MCF 10A (cell line): ENCODE measurements at regions not wholly inside any gene's neighbourhood (a gene's known extent, or its start where the extent isn't known, plus 50 kb on each side); places are given as distances from the start of the nearest gene placed in this dataset.

Experiments used
- BruUV-seq: library from RNA; stranded (reverse); fragments of 400-500 nt; replicated peaks from 2 replicates; lab custom pipeline; 2021; lab: Mats Ljungman, UMichigan
- CTCF ChIA-PET: fragments of 300-600 bp; sonication (Branson Sonifier 250); formaldehyde crosslinking; extraction: SDS; loops from one replicate; lab custom pipeline; 2021; ENCODE audit warnings: antibody characterized with exemption, inconsistent platforms; lab: Yijun Ruan, JAX
- POLR2A ChIA-PET: fragments of 300-600, 350-650 bp; sonication (Branson Sonifier 250); formaldehyde crosslinking; extraction: SDS; loops from one replicate; lab custom pipeline; 2020; ENCODE audit warnings: antibody characterized with exemption, inconsistent platforms; lab: Yijun Ruan, JAX
- DNase-seq: peaks from one replicate; pipeline ENCODE4 v3.0.0-alpha.2; 2018; ENCODE audit not compliant: unreplicated experiment
- H3K27ac Mint-ChIP-seq: one replicate; pipeline ENCODE4 v1.8.0; 2022; ENCODE audit warnings: mild to moderate bottlenecking, low read depth, mixed read lengths; ENCODE audit not compliant: unreplicated experiment
- H3K27me3 Mint-ChIP-seq: one replicate; pipeline ENCODE4 v1.8.0; 2022; ENCODE audit warnings: mixed read lengths; ENCODE audit not compliant: insufficient read depth, unreplicated experiment
- H3K36me3 Mint-ChIP-seq: one replicate; pipeline ENCODE4 v1.8.0; 2022; ENCODE audit warnings: mild to moderate bottlenecking, moderate library complexity, mixed read lengths; ENCODE audit not compliant: insufficient read depth, unreplicated experiment
- H3K4me1 Mint-ChIP-seq: one replicate; pipeline ENCODE4 v1.8.0; 2022; ENCODE audit warnings: mixed read lengths; ENCODE audit not compliant: insufficient read depth, unreplicated experiment
- H3K4me3 Mint-ChIP-seq: one replicate; pipeline ENCODE4 v1.8.0; 2022; ENCODE audit warnings: mild to moderate bottlenecking, moderate library complexity, mixed read lengths; ENCODE audit not compliant: unreplicated experiment
- H3K9me3 Mint-ChIP-seq: one replicate; pipeline ENCODE4 v1.8.0; 2022; ENCODE audit warnings: mixed read lengths; ENCODE audit not compliant: unreplicated experiment
- intact Hi-C: fragments of 100-400 bp; cut with micrococcal nuclease; formaldehyde crosslinking; loops from 2 replicates; pipeline ENCODE4 v1.14.1; 2022
- TF ChIP-seq, protein P1 (sequence below): fragments of 200-600 bp; IDR thresholded peaks from one replicate; pipeline ENCODE4 v1.8.0; 2022; ENCODE audit warnings: antibody characterized with exemption, mild to moderate bottlenecking; ENCODE audit not compliant: unreplicated experiment

DNA sequence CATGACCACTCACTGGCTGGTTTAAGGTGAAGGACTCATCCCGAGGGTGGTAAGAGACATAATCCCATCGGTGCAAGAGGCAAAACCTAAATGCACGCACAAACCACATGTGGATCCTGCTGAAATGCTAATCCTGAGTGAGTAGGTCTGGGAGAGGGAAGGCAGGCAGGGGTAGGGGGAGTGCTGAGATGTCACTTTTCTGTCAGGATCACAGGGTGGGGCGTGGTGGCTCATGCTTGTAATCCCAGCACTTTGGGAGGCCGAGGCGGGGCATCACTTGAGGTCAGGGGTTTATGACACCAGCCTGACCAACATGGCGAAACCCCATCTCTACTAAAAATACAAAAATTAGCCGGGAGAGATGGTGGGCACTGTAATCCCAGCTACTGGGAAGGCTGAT, 97.7 kb upstream of the SRSF6 start:
- no peak for DNase-seq
- BruUV-seq: no TSS peak
- Mint-ChIP-seq H3K9me3 (no peaks in the 10 kb centered on the region), H3K4me3 (no peak overlapping the region), H3K27ac (no peak overlapping the region), H3K36me3 (no peaks in the 10 kb centered on the region), H3K27me3 (peaks cover 15% of the 10 kb centered on the region), H3K4me1 (no peaks in the 10 kb centered on the region)
- CTCF ChIA-PET: no interaction called here
- POLR2A ChIA-PET: no interaction called here
- intact Hi-C loops: no loop called here
- TF ChIP-seq, protein P1, sequence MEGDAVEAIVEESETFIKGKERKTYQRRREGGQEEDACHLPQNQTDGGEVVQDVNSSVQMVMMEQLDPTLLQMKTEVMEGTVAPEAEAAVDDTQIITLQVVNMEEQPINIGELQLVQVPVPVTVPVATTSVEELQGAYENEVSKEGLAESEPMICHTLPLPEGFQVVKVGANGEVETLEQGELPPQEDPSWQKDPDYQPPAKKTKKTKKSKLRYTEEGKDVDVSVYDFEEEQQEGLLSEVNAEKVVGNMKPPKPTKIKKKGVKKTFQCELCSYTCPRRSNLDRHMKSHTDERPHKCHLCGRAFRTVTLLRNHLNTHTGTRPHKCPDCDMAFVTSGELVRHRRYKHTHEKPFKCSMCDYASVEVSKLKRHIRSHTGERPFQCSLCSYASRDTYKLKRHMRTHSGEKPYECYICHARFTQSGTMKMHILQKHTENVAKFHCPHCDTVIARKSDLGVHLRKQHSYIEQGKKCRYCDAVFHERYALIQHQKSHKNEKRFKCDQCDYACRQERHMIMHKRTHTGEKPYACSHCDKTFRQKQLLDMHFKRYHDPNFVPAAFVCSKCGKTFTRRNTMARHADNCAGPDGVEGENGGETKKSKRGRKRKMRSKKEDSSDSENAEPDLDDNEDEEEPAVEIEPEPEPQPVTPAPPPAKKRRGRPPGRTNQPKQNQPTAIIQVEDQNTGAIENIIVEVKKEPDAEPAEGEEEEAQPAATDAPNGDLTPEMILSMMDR: no peak

DNA sequence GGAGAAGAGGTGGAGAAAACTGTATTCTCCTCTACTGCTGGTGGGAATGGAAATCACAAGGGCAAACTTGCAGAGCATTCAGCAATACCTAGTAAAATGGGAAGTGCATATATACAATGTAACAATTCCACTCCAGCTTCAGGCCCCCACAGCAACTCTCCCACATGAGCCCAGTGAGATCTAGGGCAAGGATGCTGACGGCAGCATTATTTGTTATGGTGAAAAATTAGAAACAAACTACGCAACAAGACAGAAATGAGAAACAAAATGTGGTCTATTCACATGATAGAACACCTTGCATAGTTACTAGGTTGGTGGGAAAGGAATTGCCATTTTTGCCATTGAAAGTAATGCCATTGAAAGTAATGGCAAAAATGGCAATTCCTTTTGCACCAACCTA, 98.9 kb upstream of the SRSF6 start:
- TF ChIP-seq, protein P1: no peak
- ChIA-PET CTCF (no interaction called here), POLR2A (no interaction called here)
- Mint-ChIP-seq H3K27ac (no peak overlapping the region), H3K36me3 (no peaks in the 10 kb centered on the region), H3K4me3 (no peak overlapping the region), H3K9me3 (no peaks in the 10 kb centered on the region), H3K4me1 (no peaks in the 10 kb centered on the region), H3K27me3 (peaks cover 12% of the 10 kb centered on the region)
- intact Hi-C loops: no loop called here
- BruUV-seq: no TSS peak
- DNase-seq: no peak

DNA sequence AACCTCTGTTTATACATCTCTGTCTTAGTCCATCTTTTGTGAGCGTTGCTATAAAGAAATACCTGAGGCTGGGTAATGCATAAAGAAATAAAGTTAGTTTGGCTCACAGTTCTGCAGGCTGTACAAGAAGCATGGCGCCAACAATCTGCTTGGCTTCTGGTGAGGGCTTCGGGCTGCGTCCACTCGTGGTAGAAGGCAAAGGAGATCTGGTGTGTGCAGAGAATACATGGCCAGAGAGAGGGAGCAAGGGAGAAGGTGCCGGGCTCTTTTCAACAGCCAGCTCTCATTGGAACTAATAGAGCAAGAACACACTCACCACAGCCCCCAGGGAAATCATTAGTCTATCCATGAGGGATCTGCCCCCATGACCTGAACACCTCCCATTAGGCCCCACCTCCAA, 100.3 kb upstream of the SRSF6 start:
- CTCF ChIA-PET: interaction anchor here (0.6 kb wide), 1 partner anchor 1619 kb away, joined by 3 read pairs; no protein-coding TSS in a partner anchor
- Mint-ChIP-seq H3K9me3 (no peaks in the 10 kb centered on the region), H3K4me3 (no peak overlapping the region), H3K27ac (no peak overlapping the region), H3K27me3 (peaks cover 12% of the 10 kb centered on the region), H3K4me1 (no peaks in the 10 kb centered on the region), H3K36me3 (no peaks in the 10 kb centered on the region)
- intact Hi-C loops: no loop called here
- TF ChIP-seq, protein P1: no peak
- DNase-seq: no peak
- POLR2A ChIA-PET: interaction anchor here (0.5 kb wide), 1 partner anchor 18 kb away, joined by 3 read pairs; no protein-coding TSS in a partner anchor
- no TSS peak for BruUV-seq

DNA sequence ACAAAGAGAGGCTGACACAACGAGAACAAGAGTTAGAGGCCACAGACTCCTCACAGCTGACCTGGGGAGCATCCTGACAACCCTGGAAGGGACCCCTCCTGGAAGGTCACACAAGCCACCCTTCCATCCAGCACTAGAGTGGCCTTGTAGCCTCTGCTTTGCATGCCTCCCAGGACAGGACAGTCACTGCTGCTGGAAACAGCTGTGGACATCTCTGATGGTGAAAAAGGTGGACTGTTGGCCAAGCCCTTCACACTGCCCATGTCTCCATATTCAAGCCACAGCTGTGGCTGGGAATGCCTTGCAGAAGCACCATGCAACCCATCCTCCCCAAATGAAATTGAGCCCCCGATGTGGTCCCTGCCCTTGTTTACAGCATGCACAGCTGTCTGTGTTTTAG, 102.1 kb upstream of the SRSF6 start:
- DNase-seq: no peak
- intact Hi-C loops: no loop called here
- TF ChIP-seq, protein P1: no peak
- no peak overlapping the region for H3K4me3 Mint-ChIP-seq
- ChIA-PET POLR2A (no interaction called here), CTCF (interaction anchor here (0.6 to 1.2 kb wide), 3 partner anchors 10 to 51 kb away, joined by 3 read pairs; no protein-coding TSS in a partner anchor)
- H3K27me3 Mint-ChIP-seq: peaks cover 12% of the 10 kb centered on the region
- no peaks in the 10 kb centered on the region for H3K36me3 Mint-ChIP-seq
- H3K9me3 Mint-ChIP-seq: no peaks in the 10 kb centered on the region
- H3K4me1 Mint-ChIP-seq: no peaks in the 10 kb centered on the region
- H3K27ac Mint-ChIP-seq: no peak overlapping the region
- BruUV-seq: no TSS peak
